Natural killer cell treated with Interleukin-12 subunit alpha and Interleukin-12 subunit beta and Interleukin-15 and Interleukin-18, amount 100 ng/mL, for 72 hours (primary cell): ENCODE measurements at regions not wholly inside any gene's neighbourhood (a gene's known extent, or its start where the extent isn't known, plus 50 kb on each side); places are given as distances from the start of the nearest gene placed in this dataset.
"Not testable (repeated sequence)": the region's sequence is repeated elsewhere in the genome, so short reads cannot be mapped to it uniquely, and the experiment has no call there.

ENCODE experiments used
- ATAC-seq, 2 donors: fragments of 150-1000 bp; cut with Tn5 transposase in 1 of 2; sonication (Bioruptor Pico), chemical (Tn5 transposase) in 1 of 2; 2 replicates each; pipeline ENCODE4 v1.10.0; 2021
- DNase-seq: peaks from one replicate; pipeline ENCODE4 v3.0.0; 2022; ENCODE audit warnings: low spot score
- H3K27ac Mint-ChIP-seq, 2 donors: 1 replicate in 1 of 2; 2 replicates in 1 of 2; pipeline ENCODE4 v1.8.0; 2022; ENCODE audit warnings: mixed read lengths in 2 of 2, mild to moderate bottlenecking in 1 of 2, moderate library complexity in 1 of 2
- H3K27me3 Mint-ChIP-seq, 2 donors: 1 replicate in 1 of 2; 2 replicates in 1 of 2; pipeline ENCODE4 v1.8.0; 2022; ENCODE audit warnings: mixed read lengths in 2 of 2
- H3K36me3 Mint-ChIP-seq: one replicate; pipeline ENCODE4 v1.8.0; 2022; ENCODE audit warnings: mixed read lengths
- H3K4me1 Mint-ChIP-seq, 2 donors: 1 replicate in 1 of 2; 2 replicates in 1 of 2; pipeline ENCODE4 v1.8.0; 2022; ENCODE audit warnings: low read depth in 2 of 2, mixed read lengths in 2 of 2, mild to moderate bottlenecking in 1 of 2
- H3K4me3 Mint-ChIP-seq: one replicate; pipeline ENCODE4 v1.8.0; 2022; ENCODE audit warnings: mixed read lengths
- H3K9me3 Mint-ChIP-seq: 2 replicates; pipeline ENCODE4 v1.8.0; 2022; ENCODE audit warnings: mixed read lengths

GRCh38 chr4:156293657-156294297 lies 340.1 kb upstream of the CTSO start:
- Mint-ChIP-seq H3K27ac (no peak overlapping the region), H3K36me3 (no peaks in the 10 kb centered on the region), H3K9me3 (peaks cover 11% of the 10 kb centered on the region), H3K4me1 (no peaks in the 10 kb centered on the region), H3K27me3 (no peaks in the 10 kb centered on the region), H3K4me3 (no peak overlapping the region)
- ATAC-seq (no peak), DNase-seq (no peak)

GRCh38 chr4:156291317-156291716 lies 337.7 kb upstream of the CTSO start:
- H3K27ac Mint-ChIP-seq: no peak overlapping the region
- DNase-seq (no peak), ATAC-seq (no peak)
- H3K4me1 Mint-ChIP-seq: no peaks in the 10 kb centered on the region
- no peaks in the 10 kb centered on the region for H3K27me3 Mint-ChIP-seq
- H3K9me3 Mint-ChIP-seq: peaks cover 10% of the 10 kb centered on the region
- H3K36me3 Mint-ChIP-seq: no peaks in the 10 kb centered on the region
- H3K4me3 Mint-ChIP-seq: no peak overlapping the region

DNA sequence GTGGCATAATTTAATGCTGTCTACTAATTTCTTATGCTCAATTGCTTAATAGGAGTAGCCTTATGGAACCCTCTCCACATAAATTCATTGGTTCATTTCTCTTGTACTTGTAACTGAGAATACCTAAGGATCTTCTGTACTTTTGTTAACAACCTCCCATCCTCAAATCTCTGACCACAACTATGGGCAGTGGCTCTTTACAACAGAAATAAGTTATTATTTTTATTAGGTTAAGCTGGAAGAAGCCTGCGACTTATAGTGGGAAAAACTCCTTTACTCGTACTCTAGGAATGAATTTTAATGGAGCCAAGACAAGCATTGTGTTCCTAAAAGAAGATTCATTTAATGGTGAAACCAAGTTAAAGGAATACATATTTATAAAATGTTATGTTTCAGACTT lies 337.1 kb upstream of the CTSO start:
- ATAC-seq: no peak
- Mint-ChIP-seq H3K27ac (no peak overlapping the region), H3K27me3 (no peaks in the 10 kb centered on the region), H3K4me3 (no peak overlapping the region), H3K9me3 (peaks cover 10% of the 10 kb centered on the region), H3K4me1 (no peaks in the 10 kb centered on the region), H3K36me3 (no peaks in the 10 kb centered on the region)
- no peak for DNase-seq

DNA sequence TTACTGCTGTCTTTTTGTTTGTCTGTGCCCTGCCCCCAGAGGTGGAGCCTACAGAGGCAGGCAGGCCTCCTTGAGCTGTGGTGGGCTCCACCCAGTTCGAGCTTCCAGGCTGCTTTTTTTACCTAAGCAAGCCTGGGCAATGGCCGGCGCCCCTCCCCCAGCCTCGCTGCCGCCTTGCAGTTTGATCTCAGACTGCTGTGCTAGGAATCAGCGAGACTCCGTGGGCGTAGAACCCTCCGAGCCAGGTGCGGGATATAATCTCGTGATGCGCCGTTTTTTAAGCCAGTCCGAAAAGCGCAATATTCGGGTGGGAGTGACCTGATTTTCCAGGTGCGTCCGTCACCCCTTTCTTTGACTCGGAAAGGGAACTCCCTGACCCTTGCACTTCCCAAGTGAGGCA lies 336.4 kb upstream of the CTSO start:
- DNase-seq, H3K4me1 Mint-ChIP-seq, H3K4me3 Mint-ChIP-seq, H3K27me3 Mint-ChIP-seq, ATAC-seq, H3K27ac Mint-ChIP-seq, H3K36me3 Mint-ChIP-seq, H3K9me3 Mint-ChIP-seq: not testable (repeated sequence)

DNA sequence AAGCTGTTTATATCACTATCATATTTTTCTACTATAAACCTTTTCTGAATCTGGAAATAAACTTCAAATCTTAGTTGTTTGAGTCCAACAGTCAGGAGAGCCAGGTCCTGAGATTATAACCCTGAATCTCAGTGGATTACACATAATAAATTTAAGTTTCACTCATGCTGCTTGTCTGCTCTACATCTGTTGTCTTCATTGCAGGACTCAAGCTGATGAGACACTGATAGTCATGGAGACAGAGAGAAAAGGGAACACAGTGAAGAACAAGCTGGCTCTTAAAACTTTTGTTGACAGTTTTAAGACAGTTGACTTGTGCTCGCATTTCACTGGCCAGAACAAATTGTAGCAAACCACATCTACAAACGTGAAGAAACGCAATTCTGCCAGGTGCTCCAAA lies 327.0 kb upstream of the CTSO start:
- Mint-ChIP-seq H3K4me3 (no peak overlapping the region), H3K4me1 (no peaks in the 10 kb centered on the region), H3K9me3 (peaks cover 6% of the 10 kb centered on the region), H3K36me3 (no peaks in the 10 kb centered on the region), H3K27ac (no peak overlapping the region), H3K27me3 (no peaks in the 10 kb centered on the region)
- ATAC-seq (no peak), DNase-seq (no peak)

DNA sequence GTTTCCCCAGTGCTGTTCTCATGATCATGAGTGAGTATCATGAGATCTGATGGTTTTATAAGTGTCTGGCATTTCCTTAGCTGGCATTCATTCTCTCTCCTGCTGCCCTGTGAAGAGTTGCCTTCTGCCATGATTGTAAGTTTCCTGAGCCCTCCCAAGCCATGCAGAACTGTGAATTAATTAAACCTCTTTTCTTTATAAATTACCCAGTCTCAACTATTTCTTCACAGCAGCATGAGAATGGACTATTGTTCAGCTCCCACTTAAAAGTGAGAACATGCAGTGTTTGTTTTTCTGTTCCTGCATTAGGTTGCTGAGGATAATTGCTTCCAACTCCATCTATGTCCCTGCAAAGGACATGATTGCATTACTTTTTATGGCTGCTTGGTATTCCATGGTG lies 311.7 kb upstream of the CTSO start:
- H3K27me3 Mint-ChIP-seq: no peaks in the 10 kb centered on the region
- H3K9me3 Mint-ChIP-seq: peaks cover 14% of the 10 kb centered on the region
- H3K36me3 Mint-ChIP-seq: no peaks in the 10 kb centered on the region
- ATAC-seq (no peak), DNase-seq (no peak)
- H3K4me3 Mint-ChIP-seq: no peak overlapping the region
- no peak overlapping the region for H3K27ac Mint-ChIP-seq
- no peaks in the 10 kb centered on the region for H3K4me1 Mint-ChIP-seq

DNA sequence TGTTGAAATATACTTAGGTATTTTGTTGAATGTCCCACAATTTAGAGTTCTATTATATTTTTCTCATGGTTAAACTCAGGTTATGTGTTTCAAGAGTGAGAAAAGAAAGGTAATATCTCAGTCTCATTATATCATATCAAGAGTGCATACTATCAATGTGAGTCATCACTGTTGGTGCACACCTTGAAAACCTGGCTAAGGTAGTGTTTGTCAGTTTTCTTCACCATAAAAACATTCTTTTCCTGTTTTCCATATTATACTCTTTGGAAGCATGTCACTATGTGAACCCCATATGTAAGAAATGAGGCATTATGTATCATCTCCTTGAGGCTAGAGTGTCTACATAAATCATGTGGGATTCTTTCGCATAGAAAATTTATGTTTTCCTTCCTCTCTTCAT lies 307.6 kb upstream of the CTSO start:
- Mint-ChIP-seq H3K4me1 (no peaks in the 10 kb centered on the region), H3K4me3 (no peak overlapping the region), H3K36me3 (no peaks in the 10 kb centered on the region), H3K27me3 (no peaks in the 10 kb centered on the region), H3K27ac (no peak overlapping the region), H3K9me3 (peaks cover 24% of the 10 kb centered on the region)
- ATAC-seq (no peak), DNase-seq (no peak)

GRCh38 chr4:156255230-156256007 lies 301.8 kb upstream of the CTSO start:
- peaks cover 24% of the 10 kb centered on the region for H3K9me3 Mint-ChIP-seq
- no peak overlapping the region for H3K27ac Mint-ChIP-seq
- no peaks in the 10 kb centered on the region for H3K36me3 Mint-ChIP-seq
- H3K27me3 Mint-ChIP-seq: no peaks in the 10 kb centered on the region
- no peaks in the 10 kb centered on the region for H3K4me1 Mint-ChIP-seq
- ATAC-seq (no peak), DNase-seq (no peak)
- H3K4me3 Mint-ChIP-seq: no peak overlapping the region

GRCh38 chr4:156252358-156252921 lies 298.8 kb upstream of the CTSO start:
- peaks cover 18% of the 10 kb centered on the region for H3K9me3 Mint-ChIP-seq
- H3K4me3 Mint-ChIP-seq: no peak overlapping the region
- H3K27ac Mint-ChIP-seq: no peak overlapping the region
- H3K36me3 Mint-ChIP-seq: no peaks in the 10 kb centered on the region
- no peak for DNase-seq
- no peaks in the 10 kb centered on the region for H3K4me1 Mint-ChIP-seq
- no peaks in the 10 kb centered on the region for H3K27me3 Mint-ChIP-seq
- no peak for ATAC-seq

DNA sequence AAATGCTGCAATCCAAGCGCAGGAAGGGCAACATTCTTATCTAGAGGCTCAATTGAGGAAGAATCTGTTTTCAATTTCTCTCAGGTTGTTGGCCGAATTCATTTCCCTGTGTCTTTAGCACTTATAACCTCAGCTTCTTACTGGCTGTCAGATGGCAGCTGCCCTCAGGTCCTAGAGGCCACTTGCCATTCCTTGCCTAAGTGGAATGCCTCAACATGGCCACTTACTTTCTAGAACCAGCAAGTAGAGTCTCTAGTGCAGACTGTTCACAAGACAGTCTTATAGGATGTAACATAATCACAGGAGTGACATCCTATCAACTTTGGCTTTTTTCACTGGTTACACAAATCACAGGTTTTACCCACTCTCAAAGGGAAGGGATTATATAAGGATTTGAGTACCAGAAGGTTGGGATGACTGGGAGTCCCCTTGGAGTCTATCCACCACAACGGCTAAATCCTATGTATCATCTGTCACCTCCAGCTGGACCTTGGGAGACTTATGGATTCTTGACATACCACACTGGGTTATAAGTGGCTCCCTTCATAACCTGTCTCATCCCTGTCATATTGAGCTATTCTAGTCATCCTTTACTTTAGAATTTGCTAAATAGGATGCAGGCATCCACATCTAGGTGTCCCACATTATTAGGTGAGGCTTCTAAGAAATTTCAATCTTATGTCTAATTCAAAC lies 297.9 kb upstream of the CTSO start:
- Mint-ChIP-seq H3K27me3 (no peaks in the 10 kb centered on the region), H3K27ac (no peak overlapping the region), H3K36me3 (no peaks in the 10 kb centered on the region), H3K4me3 (no peak overlapping the region), H3K9me3 (peaks cover 14% of the 10 kb centered on the region), H3K4me1 (no peaks in the 10 kb centered on the region)
- ATAC-seq: no peak
- no peak for DNase-seq

DNA sequence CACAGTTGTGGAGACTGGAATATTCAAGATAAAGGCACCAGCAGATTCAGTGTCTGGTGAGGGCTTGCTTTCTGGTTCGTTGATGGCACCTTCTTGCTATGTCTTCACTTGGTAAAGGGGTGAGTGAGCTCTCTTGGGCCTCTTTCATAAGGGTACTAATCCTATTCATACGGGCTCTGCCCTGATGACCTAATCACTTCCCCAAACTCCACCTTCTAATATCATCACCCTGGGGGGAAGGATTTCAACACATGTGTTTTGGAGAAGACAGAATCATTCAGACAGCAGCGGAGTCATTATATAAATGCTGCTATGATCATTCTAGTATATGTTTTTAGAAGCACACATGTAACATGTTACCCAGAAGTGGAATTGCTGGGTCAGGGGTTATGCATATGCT lies 295.3 kb upstream of the CTSO start:
- H3K9me3 Mint-ChIP-seq: peaks cover 11% of the 10 kb centered on the region
- no peak overlapping the region for H3K27ac Mint-ChIP-seq
- DNase-seq (no peak), ATAC-seq (no peak)
- no peaks in the 10 kb centered on the region for H3K36me3 Mint-ChIP-seq
- H3K4me1 Mint-ChIP-seq: no peaks in the 10 kb centered on the region
- no peaks in the 10 kb centered on the region for H3K27me3 Mint-ChIP-seq
- no peak overlapping the region for H3K4me3 Mint-ChIP-seq

GRCh38 chr4:156247470-156247869 lies 293.8 kb upstream of the CTSO start:
- DNase-seq (no peak), ATAC-seq (no peak)
- Mint-ChIP-seq H3K4me1 (no peaks in the 10 kb centered on the region), H3K36me3 (no peaks in the 10 kb centered on the region), H3K27ac (no peak overlapping the region), H3K27me3 (no peaks in the 10 kb centered on the region), H3K9me3 (peaks cover 12% of the 10 kb centered on the region), H3K4me3 (no peak overlapping the region)

DNA sequence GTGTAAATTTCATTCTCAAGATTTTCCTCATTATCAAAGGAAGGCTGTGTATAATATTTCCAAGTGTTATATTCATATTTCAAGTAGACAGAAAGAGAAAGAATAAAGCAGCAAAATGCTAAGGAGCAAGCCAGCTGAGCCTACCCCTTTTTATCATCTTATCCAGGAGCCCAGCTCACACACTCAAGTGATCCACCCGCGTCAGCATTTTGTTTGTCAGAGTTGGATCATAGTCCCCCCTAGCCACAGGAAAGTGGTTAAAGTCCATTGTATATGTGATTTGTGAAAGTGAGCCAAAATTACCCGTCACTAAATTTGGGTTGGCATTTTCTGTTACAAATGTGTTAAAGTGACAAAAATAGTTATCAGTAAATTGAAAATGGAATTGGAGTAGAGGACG lies 289.3 kb upstream of the CTSO start:
- Mint-ChIP-seq H3K9me3 (peaks cover 13% of the 10 kb centered on the region), H3K36me3 (peaks cover 6% of the 10 kb centered on the region), H3K27ac (no peak overlapping the region), H3K27me3 (no peaks in the 10 kb centered on the region), H3K4me3 (no peak overlapping the region), H3K4me1 (no peaks in the 10 kb centered on the region)
- DNase-seq (no peak), ATAC-seq (no peak)

- DNase-seq: no peak
- H3K36me3 Mint-ChIP-seq: peaks cover 6% of the 10 kb centered on the region
- no peak overlapping the region for H3K4me3 Mint-ChIP-seq
- no peaks in the 10 kb centered on the region for H3K27me3 Mint-ChIP-seq
- no peak overlapping the region for H3K27ac Mint-ChIP-seq
- no peaks in the 10 kb centered on the region for H3K4me1 Mint-ChIP-seq
- no peak for ATAC-seq
- H3K9me3 Mint-ChIP-seq: peaks cover 15% of the 10 kb centered on the region
Observed at GRCh38 chr4:156242390-156242789, 288.7 kb upstream of the CTSO start.
